ENCODE measurements at regions not wholly inside any gene's neighbourhood (a gene's known extent, or its start where the extent isn't known, plus 50 kb on each side); places are given as distances from the start of the nearest gene placed in this dataset.
"Not testable (repeated sequence)": the region's sequence is repeated elsewhere in the genome, so short reads cannot be mapped to it uniquely, and the experiment has no call there.

DNA sequence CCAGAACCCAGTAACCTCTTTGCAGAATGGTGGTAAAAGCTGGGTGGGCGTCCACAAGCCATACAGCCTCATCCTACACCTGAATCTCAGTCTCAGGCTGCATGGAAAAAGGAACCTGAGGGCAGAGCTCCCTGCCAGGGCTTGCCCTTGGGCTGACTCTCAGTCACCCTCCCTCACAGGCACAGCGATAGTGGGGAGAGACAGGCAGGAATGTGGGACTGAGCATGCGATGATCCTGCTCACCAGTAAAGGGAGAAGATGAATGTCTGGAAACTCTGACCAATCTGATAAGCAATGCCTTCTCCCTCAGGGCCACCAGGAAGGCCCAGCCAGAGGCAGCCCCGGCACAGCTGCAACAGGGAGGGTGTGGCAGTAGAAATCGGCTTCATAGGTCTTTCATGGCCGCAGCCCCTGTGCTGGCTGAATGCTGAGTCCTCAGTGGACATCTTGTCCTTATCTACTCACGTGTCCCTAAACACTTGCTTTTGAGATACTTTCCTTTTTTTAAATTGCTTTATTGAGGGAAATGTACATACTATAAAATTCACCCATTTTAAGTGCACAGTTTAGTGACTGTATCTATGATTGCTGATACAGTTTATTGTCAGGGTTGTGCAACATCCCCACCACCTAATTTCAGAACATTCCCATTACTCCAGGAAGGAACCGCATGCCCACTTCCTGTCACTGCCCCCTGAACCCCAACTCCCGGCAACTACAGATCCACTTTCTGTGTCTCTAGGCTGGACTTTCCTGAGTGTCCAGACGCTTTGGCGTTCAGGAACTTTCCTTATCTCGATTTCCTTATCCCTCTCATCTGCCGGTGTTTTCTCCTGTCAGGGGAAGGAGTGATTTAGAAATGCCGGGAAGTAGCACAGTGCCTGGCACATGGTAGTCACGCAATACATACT, 258.1 kb downstream of the PCNX1 start:
- peak; percentile 58 for DNase-seq (ENCODE audit: low spot score)

- peak; percentile 70 for DNase-seq (ENCODE audit: low spot score)
These were observed 259.1 kb downstream of the PCNX1 start for GRCh38 chr14:71166180-71166837.

- not testable (repeated sequence) for DNase-seq (ENCODE audit: low spot score)
These were observed 260.2 kb downstream of the PCNX1 start for GRCh38 chr14:71167325-71167950.

DNA sequence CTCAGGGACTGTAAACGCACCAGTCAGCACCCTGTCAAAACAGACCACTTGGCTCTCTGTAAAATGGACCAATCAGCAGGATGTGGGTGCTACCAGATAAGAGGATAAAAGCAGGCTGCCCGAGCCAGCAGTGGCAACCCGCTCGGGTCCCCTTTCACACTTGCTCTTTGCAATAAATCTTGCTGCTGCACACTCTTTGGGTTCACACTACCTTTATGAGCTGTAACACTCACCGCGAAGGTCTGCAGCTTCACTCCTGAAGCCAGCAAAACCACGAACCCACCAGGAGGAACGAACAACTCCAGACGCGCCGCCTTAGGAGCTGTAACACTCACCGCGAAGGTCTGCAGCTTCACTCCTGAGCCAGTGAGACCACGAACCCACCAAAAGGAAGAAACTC, 260.9 kb downstream of the PCNX1 start:
- not testable (repeated sequence) for DNase-seq (ENCODE audit: low spot score)

- DNase-seq (ENCODE audit: low spot score) = no peak
These were observed 261.5 kb downstream of the PCNX1 start for GRCh38 chr14:71168564-71169427.

DNA sequence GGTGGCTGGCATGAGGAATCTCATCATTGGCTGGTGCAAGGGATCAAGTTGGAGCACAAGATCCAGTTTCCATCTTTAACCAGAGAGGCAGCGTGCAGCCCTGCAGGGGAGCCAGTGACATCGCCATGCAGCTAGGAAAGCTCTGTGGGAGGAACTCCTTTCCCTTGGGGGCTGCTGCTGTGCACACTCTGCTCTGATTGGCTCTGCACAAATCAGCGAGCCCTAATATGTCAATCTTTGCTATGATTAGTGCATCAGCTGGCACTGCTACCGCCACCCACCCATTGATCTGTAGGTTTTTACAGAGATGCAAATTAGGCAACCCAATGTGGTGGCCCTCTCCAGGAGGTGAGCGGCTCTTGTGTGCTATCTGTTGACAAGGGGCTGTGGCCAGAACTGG, 262.6 kb downstream of the PCNX1 start:
- no peak for DNase-seq (ENCODE audit: low spot score)

DNA sequence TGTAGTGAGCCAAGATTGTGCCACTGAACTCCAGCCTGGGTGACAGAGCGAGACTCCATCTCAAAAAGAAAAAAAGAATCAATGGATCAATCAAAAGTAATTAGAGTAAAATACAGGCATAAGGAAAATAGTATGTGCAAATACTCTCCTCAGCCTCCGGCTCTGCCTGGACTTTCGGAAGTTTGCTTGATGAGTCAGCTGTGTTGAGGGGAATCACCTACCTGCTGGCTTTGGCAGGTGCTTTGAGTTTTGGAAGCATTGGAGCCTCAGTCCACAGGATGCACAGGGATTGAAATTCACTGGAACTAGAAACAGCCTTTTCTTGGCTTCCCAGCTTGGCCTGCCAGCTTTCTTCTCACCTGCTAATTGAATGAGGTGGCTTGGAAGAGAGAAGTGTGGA, 268.2 kb downstream of the PCNX1 start:
- DNase-seq (ENCODE audit: low spot score) = no peak

DNA sequence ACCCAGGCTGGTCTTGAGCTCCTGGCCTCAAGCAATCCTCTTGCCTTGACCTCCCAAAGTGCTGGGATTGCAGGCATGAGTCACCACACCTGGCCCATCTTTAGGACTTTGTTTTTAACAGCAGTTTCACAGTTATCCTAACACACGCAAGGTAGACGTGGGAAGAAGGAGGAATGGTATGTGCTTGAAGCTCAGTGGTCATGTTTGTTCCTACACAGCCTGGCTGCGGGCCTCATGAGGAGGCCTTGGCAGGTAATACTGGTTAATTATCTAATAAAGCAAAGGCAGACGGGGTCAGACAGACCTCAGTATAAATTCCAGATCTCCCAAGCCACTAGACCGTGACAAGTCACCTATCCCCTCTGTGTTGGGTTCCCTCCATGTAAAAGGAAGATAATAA, 271.8 kb downstream of the PCNX1 start:
- DNase-seq (ENCODE audit: low spot score) = no peak

DNA sequence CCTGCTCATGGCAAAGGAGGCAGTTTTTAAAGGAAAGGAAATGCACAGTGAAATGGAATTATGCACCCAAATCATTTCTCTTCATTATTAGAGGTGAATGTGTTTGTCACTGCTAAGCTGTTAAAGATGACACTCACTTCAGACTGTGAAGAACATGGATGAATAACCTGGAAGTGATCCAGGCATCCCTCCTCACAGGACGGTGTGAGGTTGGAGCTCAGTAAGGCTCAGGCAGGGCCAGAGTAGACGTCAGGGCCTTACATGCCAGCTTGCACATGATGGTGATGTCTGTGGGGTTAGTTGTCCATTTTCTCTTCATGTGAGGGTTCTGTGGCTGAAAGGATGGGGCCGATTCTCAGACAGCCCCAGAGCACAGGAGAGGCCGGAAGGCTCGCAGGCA, 273.1 kb downstream of the PCNX1 start:
- no peak for DNase-seq (ENCODE audit: low spot score)

DNA sequence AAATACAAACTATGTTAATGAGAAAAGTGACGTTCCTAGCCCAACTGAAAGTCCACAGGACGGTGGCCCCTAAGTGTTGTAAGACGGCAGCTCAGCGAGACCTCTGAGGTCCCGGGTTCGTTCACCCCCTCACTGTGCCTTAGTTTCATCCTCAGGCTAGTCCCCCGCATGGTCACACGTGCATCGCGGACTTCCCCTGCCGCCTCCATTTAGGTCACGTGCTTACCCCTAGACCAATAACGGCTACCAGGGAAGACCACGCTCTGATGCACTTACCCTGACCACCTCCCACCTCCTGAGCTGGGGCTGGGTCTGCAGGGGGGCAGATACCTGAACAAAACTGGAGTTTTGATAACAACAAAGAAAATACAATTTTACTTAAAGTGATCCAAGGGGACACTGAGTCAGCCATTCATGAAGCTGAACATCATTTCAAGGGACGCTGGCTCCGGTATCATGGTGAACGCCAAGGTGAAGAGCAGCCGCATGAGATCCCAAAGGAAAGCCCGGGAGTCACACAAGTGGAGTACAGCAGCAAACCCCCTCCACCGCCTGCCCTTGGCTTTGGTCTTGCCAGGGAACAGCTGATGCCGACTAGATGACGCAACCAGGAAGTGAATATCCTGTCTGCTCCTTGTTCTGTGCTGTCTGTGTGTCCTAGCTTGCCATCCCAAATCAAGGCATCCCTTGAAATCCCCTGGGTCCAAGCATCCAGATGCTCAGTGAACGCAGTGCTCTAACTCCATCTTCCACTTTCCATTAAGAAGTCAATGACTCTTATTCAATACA, 274.1 kb downstream of the PCNX1 start:
- no peak for DNase-seq (ENCODE audit: low spot score)

DNA sequence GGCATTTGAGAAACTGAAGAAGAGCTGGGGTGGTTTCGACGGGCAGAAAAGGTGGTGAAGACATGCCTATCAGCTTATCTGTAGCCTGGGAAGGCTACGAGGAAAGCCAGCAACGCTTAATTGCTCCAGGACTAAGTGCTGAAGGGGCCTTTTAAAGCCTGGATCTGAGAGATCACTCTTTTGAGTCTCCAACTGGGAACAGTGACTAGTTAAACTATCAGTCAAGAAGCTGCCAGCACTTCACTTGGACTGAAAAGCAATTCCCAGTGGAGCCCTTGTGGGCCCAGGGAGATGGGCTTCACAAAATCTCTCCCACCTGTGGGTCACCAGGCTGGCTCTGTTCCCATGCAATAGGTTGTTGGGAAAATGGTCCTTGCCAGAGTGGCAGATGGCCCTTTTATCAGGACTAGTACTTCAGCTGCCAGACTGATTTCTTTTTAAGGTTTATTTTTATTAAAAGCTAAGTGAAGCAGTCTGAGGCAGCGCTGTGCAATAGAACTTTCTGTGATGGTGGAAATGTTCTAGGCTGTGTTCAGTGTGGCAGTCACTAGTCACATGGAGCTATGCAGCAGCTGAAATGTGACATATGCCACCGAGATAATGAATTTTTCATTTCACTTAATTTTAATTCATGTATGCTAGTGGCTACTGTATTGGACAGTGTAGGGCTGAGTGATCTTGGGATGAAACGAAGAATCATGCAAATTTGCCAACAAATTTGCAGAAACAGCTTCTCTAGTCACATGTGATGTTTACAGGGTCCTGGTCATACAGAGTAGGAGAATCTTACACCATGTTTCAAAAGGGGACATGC, 276.8 kb downstream of the PCNX1 start:
- no peak for DNase-seq (ENCODE audit: low spot score)

DNA sequence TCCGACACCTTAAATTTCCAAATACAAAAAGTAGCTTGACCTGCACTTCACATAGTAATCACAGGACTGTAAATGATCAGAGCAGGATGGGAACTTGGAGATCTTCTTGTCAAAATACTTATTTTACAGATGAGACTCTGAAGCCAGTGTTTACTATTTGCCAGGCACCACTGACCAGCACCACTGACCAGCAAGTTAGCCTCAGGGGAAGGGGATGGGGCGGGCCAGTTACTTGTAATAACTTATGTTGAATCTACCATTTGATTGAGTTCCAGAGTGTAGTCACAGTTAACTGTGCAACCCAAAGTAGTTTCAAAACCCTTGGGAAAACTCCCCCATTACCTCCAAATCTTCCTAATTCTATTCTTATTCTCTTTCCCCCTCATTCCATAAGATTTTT, 278.4 kb downstream of the PCNX1 start:
- no peak for DNase-seq (ENCODE audit: low spot score)

GRCh38 chr14:71187633-71188356, 280.5 kb downstream of the PCNX1 start:
- no peak for DNase-seq (ENCODE audit: low spot score)

DNA sequence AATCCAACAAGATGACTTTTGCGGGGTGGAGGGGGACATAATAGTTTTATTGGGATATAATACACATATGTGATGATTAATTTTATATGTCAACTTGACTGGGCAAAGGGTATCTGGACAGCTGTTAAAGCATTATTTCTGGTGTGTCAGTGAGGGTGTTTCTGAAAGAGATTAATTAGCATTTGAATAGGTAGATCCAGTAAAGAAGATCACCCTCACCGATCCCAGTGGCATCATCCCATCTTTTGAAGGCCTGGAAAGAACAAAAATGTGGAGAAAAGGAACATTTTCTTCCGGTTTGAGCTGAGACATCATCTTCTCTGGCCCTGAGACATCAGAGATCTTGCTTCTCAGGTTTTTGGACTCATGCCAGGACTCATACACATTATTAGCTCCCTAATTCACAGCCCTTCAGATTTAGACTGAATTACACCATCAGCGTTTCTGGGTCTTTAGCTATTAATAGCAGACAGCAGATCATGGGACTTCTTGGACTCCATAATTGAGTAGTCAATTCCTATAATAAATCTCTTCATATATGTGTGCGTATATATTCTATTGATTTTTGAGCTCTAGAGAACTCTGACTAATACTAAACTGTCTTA, 283.6 kb downstream of the PCNX1 start:
- no peak for DNase-seq (ENCODE audit: low spot score)

DNA sequence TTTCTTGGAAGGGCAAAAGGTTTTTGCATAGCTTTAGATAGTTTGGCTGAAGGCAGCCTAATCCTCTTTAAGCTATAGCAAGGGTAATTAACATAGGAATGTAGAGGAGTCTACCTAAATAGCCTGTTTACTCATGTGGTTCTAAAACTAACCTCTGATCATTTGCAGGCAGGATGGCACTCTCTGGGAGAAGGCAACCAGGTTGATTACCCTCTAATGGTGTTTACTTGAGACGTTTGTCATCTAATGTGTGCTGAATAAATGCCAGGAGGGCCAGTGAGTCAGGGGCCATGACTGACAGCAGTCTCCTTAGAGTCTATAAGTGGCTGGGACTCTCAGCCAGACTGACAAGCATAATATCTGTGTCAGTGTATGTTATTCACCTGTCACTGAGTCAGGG, 286.4 kb downstream of the PCNX1 start:
- no peak for DNase-seq (ENCODE audit: low spot score)

- no peak for DNase-seq (ENCODE audit: low spot score)
These were observed 287.0 kb downstream of the PCNX1 start for GRCh38 chr14:71194251-71194650.

DNA sequence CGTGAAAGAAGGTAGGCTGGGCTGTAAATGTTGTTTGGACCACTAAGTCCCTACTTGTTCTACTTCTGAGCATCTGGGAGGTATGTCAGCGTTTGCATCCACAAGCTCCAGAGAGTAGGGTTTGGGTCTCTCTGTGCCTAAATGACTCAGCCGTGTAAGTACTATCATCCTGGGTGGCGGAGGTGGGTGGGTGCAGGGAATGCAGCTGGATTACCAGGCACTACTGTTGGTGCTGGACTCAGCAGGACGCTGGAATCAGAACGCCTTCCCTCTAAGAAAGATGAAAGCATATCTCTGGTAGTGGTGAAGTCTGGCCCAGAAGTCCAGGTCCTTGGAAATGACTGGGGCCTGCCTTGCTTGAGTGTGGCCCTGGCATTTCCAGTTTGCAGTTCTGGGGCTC, 289.7 kb downstream of the PCNX1 start:
- DNase-seq (ENCODE audit: low spot score) = no peak

DNA sequence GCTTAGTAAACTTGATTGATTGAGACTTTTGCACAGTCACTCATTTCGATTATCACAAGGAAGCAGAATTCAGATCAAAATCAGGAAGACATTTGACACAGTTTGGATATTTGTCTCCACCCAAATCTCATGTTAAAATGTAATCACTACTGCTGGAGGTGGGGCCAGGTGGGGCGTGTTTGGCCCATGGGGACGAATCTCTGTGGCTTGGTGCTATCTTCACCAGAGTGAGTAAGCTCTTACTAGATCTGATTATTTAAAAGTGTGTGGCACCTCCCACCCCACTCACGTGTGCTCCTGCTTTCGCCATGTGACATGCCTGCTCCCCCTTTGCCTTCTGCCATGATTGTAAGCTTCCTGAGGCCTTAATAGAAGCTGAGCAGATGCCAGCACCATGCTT, 291.4 kb downstream of the PCNX1 start:
- no peak for DNase-seq (ENCODE audit: low spot score)

GRCh38 chr14:71201840-71202239, 294.6 kb downstream of the PCNX1 start:
- DNase-seq (ENCODE audit: low spot score) = no peak

All from GM03348 (cell line).